ENCODE measurements at regions not wholly inside any gene's neighbourhood (a gene's known extent, or its start where the extent isn't known, plus 50 kb on each side); places are given as distances from the start of the nearest gene placed in this dataset.

- DNase-seq (ENCODE audit: low spot score) = no peak
These were observed 695.9 kb downstream of the OTOL1 start for GRCh38 chr3:162192340-162193029.

- DNase-seq (ENCODE audit: low spot score) = no peak
These were observed 696.8 kb downstream of the OTOL1 start for GRCh38 chr3:162193148-162194095.

GRCh38 chr3:162195147-162195546, 698.5 kb downstream of the OTOL1 start:
- no peak for DNase-seq (ENCODE audit: low spot score)

- DNase-seq (ENCODE audit: low spot score) = no peak
These were observed 700.4 kb downstream of the OTOL1 start for GRCh38 chr3:162196964-162197363.

GRCh38 chr3:162200836-162201235, 704.2 kb downstream of the OTOL1 start:
- no peak for DNase-seq (ENCODE audit: low spot score)

- DNase-seq (ENCODE audit: low spot score) = no peak
These were observed 710.0 kb downstream of the OTOL1 start for GRCh38 chr3:162206648-162207047.

- DNase-seq (ENCODE audit: low spot score) = no peak
These were observed 714.9 kb downstream of the OTOL1 start for GRCh38 chr3:162211470-162211869.

- no peak for DNase-seq (ENCODE audit: low spot score)
These were observed 716.6 kb downstream of the OTOL1 start for GRCh38 chr3:162213196-162213595.

GRCh38 chr3:162213956-162214355, 717.3 kb downstream of the OTOL1 start:
- no peak for DNase-seq (ENCODE audit: low spot score)

GRCh38 chr3:162217647-162218046, 721.0 kb downstream of the OTOL1 start:
- no peak for DNase-seq (ENCODE audit: low spot score)

- no peak for DNase-seq (ENCODE audit: low spot score)
These were observed 721.9 kb downstream of the OTOL1 start for GRCh38 chr3:162218479-162218878.

GRCh38 chr3:162224746-162225145, 728.1 kb downstream of the OTOL1 start:
- DNase-seq (ENCODE audit: low spot score) = no peak

- no peak for DNase-seq (ENCODE audit: low spot score)
These were observed 740.3 kb downstream of the OTOL1 start for GRCh38 chr3:162236949-162237348.

GRCh38 chr3:162250782-162251181, 754.2 kb downstream of the OTOL1 start:
- no peak for DNase-seq (ENCODE audit: low spot score)

GRCh38 chr3:162262129-162262528, 765.5 kb downstream of the OTOL1 start:
- DNase-seq (ENCODE audit: low spot score) = no peak

- no peak for DNase-seq (ENCODE audit: low spot score)
These were observed 767.0 kb downstream of the OTOL1 start for GRCh38 chr3:162263596-162263995.

- no peak for DNase-seq (ENCODE audit: low spot score)
These were observed 773.2 kb downstream of the OTOL1 start for GRCh38 chr3:162269636-162270458.

- DNase-seq (ENCODE audit: low spot score) = no peak
These were observed 777.5 kb downstream of the OTOL1 start for GRCh38 chr3:162274070-162274469.

- DNase-seq (ENCODE audit: low spot score) = no peak
These were observed 782.2 kb downstream of the OTOL1 start for GRCh38 chr3:162278834-162279233.

- DNase-seq (ENCODE audit: low spot score) = no peak
These were observed 788.7 kb downstream of the OTOL1 start for GRCh38 chr3:162285259-162285658.

- DNase-seq (ENCODE audit: low spot score) = no peak
These were observed 791.0 kb downstream of the OTOL1 start for GRCh38 chr3:162287600-162287999.

GRCh38 chr3:162292409-162292808, 795.8 kb downstream of the OTOL1 start:
- no peak for DNase-seq (ENCODE audit: low spot score)

Measured in H4 (cell line).